HG03571 (cell line): ENCODE measurements at regions not wholly inside any gene's neighbourhood (a gene's known extent, or its start where the extent isn't known, plus 50 kb on each side); places are given as distances from the start of the nearest gene placed in this dataset.
"Not testable (repeated sequence)": the region's sequence is repeated elsewhere in the genome, so short reads cannot be mapped to it uniquely, and the experiment has no call there.

Experiments
- ATAC-seq: cut with Tn5 transposase; IDR thresholded peaks from one replicate; pipeline ENCODE4 v1.9.1; 2021; ENCODE audit not compliant: unreplicated experiment

DNA sequence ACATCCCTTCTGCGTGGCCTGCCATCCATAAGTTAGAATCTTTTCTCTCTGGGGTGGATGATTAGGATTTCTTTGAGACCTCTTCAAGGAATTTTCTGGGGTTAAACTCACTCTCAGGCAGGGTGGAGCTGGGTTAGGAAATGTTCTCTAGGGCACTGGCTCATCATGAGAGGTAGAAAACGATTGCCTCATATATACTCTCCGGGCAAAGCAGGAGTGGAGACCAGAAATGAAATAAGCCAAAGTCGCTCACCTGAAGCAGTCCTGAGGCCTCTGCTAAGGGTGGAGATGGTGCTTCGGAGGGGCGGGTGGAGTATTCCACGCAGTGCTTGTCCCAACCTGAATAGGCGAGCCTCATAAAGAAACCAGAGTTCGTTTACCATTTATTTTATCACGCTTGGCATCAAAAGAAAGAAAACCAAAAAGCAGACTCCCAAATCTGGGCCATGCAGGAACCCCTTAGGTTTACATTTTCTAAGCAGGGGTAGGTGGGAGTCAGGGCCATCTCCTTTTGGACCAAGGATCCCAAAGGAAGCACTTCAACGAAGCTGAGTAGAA is 249.3 kb upstream of the MEIS1 start:
- ATAC-seq: no peak

DNA sequence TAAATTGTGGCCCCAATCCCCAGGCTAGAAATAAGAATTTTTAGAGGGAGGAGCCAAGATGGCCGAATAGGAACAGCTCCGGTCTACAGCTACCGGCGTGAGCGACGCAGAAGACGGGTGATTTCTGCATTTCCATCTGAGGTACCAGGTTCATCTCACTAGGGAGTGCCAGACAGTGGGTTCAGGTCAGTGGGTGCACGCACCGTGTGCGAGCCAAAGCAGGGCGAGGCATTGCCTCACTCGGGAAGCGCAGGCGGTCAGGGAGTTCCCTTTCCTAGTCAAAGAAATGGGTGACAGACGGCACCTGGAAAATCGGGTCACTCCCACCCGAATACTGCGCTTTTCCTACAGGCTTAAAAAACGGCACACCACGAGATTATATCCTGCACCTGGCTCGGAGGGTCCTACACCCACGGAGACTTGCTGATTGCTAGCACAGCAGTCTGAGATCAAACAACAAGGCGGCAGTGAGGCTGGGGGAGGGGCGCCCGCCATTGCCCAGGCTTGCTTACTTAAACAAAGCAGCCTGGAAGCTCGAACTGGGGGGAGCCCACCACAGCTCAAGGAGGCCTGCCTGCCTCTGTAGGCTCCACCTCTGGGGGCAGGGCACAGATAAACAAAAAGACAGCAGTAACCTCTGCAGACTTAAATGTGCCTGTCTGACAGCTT is 257.7 kb upstream of the MEIS1 start:
- not testable (repeated sequence) for ATAC-seq

DNA sequence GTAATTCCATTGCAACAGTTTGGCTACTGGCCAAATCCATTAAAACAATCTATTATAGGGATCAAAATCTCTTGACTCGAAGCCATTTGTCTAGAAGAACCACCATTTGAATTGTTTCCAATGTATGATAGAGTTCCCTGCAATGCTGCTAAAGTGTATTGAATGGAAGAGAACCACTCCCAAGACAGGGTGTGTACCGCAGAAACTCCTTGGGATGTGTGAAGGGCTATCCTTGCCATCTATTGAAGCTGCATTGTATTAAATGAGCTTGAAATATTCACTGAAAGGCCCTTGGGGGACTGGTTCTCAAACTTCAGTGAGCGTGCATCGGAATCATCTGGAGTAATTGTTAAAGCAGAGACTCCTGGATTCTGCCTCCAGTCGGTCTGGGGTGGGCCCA is 260.4 kb upstream of the MEIS1 start:
- no peak for ATAC-seq

DNA sequence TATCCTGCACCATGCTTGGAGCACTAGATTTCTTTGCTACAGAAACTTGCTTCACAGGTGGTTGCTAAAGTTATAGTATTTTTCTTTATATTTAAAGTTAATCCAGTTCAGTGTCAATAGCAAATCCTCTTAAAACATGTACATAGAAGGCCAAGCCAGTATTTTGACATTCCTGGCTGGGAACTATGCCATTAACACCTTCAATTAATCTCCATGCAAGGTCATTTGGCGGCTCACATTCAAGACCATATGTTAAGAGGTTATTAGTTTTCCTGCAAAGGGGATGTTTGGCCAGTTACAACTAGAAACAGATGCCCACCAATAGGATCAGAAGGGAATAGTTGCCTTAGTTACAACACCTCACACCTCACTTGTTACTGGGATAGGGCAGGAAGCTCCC is 261.3 kb upstream of the MEIS1 start:
- ATAC-seq: no peak

DNA sequence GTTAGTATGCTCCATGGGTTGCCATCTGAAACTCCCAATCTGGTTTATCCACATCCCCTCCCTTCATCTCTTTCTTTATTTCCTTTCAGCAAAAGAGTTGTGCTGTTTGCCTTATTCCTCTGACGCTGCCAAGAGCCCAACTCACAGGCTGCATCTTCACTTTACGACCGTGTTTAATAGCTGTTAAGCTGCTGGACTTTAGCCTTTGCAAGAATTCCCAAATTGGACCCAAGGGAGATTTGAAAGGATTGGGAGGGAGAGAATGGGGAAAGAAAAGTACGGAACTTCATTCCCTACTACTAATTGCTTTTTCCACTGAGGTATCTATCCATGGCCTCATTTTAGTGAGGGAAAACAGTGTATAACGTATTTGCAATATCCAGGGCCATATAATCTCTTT is 263.4 kb upstream of the MEIS1 start:
- no peak for ATAC-seq

DNA sequence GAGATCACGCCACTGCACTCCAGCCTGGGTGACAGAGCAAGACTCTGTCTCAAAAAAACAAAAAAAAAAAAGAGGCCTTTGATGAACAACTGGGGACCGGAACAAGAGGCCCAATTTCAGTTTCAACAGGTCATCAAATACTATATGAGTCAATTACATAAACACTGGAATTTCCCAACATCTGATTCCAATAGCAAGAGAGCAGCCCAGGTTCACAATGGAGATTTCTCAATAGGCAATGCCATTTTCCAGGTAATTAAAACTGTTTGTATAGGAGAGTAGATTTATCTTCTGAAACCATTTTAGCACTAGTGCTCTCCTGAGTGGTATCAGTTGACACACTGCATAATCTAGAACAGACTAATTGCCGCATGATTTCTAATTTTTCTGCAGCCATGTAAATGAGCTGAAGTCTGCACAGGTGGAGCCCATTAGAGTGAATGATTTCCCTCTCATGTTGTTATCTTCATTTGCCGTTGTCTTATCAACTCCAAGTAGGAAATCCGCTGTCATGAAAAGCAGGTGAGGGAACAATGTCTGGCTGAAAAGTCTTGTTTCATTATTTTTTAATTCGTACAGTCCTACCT is 264.1 kb upstream of the MEIS1 start:
- no peak for ATAC-seq

DNA sequence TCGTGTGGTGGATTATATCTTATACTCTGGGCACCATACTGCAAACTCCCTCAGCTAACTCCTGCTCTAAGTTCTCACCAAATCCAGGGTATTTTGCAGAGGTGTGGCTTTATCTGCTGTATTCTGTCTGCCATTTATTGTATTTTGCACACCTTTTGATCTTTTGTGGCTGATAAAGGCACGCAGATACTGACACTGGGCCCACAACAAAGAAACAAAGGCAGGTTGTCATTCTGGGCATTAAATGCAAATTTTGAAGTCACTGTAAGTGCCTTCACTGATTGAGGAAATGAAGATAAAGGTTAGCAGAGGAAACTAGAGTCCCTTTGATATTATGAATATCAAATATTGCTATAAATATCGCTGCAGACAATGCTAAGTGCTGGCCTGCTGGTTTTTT is 265.8 kb upstream of the MEIS1 start:
- ATAC-seq: no peak

DNA sequence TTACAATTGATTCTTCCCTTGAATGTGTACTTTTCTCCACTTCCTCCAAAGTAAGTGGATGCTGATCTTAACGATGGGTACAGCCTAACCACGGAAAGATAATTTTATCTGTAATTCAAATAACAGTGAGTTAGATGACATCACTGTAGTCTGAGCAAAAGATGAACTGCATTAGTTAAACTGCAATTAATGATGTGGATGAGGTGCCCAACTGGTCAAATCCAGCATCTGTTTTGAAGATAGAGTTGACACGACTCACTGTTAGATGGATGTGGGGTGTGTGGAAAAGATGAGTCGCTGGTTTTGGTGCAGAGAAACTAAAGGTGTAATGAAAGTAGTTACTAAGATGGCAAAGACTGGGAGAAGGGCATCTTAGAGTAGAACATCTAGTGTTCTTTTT is 270.5 kb upstream of the MEIS1 start:
- ATAC-seq: no peak

DNA sequence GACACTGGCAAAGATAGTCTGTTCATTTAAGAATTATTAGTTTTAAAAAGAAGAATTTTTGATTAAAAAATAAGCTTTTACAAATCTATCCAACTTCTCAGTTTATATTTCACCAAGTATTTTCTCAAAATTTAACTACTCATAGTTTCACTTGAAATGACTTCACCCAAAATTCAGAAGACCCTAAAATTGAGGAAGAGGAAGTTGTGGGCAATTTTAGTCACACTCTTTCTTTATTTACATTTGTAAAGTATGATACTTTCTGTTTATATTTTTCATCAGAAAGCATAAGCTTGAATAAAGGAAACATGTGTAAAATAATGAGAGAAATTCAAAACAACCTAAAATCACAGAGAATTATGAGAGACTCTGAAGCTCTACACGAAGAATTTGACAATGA is 278.8 kb upstream of the MEIS1 start:
- ATAC-seq: no peak

DNA sequence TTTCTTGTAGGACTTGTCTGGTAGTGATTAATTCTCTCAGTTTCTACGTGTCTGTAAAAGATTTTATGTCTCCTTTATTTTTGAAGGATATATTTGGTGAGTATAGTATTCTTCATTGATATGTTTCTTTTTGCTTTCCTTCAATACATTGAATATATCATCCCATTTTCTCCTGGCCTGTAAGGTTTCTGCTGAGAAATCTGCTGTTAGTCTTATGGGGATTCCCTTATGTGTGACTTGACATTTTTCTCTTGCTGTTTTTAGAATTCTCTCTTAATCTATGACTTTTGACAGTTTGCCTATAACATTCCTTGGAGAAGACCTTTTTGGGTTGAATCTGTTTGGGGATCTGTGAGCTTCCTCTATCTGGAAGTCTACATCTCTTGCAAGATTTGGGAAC is 281.0 kb upstream of the MEIS1 start:
- no peak for ATAC-seq

DNA sequence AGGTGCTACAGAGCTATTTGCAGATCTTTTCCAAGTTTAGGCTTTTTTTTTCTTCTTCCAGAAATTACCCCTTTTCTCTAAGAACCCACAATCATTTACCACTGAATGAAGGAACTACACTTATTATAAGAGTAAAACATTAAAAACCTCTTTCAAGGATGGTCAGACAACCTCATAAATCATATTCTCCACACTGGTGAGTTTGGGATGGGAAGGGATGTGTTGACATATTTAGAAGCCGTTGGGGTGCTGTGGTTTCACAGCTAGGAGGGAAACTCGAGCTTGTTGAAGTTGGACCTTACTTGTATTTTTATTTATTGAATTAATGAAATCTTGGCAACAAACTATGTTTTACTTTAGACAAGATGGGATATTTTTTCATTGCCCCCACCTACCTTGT is 289.4 kb upstream of the MEIS1 start:
- no peak for ATAC-seq

DNA sequence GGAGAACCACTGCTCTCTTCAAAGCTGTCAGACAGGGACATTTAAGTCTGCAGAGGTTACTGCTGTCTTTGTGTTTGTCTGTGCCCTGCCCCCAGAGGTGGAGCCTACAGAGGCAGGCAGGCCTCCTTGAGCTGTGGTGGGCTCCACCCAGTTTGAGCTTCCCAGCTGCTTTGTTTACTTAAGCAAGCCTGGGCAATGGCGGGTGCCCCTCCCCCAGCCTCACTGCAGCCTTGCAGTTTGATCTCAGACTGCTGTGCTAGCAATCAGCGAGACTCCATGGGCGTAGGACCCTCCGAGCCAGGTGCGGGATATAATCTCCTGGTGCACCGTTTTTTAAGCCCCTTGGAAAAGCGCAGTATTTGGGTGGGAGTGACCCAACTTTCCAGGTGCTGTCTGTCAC is 290.6 kb upstream of the MEIS1 start:
- not testable (repeated sequence) for ATAC-seq

DNA sequence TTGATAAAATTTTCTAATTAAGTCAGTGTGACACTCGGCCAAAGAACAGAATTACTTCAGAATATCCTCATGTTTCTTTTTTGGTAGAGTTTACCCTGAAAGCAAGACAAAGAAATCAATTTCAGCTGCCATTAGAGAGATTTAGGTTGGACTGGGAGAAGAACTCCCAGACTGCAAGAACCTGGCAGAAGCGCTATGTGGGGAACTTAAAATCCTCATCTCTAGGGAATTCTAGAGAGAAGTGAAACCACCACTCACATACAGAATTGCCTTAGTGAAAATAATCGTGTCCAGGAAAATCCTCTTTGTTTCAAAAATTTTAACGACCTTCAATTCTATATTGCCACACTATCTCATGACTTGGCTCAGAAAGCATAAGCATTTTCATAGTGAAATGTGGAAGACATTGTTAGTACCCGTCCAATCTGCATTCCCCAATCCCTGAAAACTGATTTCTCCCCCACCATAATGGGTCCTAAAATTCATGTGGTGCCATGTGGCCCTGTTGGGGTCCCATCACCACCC is 297.3 kb upstream of the MEIS1 start:
- no peak for ATAC-seq

DNA sequence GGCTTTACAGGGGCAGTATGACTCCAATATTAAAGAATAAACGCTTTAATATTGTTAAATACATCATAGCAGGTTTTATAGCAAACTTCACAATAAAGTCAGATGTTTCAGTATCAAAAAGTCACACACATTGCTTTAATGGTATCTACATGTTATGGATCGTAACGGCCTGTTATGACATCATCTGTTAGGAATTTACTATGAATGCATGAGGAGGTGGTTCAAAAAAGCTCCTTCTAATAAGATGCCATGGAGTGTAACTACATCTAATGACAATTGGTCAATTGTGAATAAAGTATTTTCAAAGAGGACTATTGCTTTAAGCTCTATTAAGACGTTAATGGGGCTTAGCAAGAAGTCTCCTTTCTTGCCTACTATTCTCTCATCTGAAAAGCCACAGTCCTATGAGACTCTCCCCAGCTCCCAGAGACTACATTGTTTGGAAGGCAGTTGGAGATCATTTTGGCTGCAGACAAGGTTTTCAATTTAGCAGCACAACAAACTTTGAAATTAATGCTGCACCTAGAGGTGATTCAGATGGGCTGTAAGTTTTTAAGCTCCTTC is 300.7 kb upstream of the MEIS1 start:
- no peak for ATAC-seq

DNA sequence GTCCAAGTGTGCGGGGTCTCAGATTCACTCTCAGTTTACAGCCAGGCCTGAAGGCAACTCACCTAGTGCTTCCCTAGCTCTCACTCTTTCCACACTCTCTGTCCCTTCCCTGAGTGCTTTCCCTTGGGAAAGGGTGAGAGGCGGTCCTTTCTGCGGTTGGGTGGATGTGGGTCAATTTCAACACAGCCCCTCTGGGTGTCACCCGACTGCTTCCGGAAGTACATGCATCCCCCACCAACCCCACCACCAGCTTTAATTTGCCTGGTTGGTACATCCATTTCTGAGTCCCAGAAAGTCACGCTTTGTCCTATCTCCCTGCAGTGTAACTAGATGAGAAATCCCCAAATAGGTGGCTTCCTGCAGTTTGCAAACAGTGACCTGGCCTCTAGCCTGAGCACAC is 307.3 kb upstream of the MEIS1 start:
- ATAC-seq: no peak

DNA sequence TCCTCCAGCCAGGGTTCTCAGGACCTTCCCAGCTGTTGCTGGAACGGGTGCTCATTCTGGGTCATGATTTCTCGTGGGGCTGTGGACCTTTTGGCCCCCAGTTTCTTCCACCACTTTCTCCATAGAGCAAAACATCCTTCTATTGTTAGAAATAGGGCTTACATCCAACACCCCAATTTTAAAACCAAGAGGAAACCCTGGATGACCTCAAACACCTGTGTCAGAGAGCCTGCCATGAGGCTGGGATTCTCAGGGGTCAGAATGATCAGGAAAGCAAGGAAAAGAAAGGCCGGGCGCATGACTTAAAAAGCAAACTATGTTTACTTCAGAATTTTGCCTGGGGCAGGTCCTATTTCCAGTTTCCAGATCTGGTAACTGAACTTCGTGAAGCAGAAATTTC is 307.9 kb upstream of the MEIS1 start:
- no peak for ATAC-seq

DNA sequence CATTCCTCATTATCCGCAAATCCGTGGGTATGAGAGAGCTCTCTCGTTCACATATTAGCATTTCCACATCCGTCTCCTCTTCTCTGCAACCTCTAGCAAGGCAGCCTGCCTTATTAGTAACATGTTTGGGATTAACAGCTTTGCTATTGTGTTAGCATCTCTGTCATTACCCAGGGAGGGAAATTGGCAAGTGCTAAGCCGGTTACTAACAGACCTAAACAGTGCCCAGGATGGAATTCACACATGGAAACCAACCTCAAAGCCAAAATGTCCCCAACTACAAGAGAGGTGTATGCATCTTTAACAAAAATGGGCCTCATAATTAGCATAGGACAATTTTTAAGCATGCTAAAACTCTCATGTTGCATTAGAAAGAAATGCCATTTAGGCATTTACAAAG is 309.0 kb upstream of the MEIS1 start:
- ATAC-seq: no peak

DNA sequence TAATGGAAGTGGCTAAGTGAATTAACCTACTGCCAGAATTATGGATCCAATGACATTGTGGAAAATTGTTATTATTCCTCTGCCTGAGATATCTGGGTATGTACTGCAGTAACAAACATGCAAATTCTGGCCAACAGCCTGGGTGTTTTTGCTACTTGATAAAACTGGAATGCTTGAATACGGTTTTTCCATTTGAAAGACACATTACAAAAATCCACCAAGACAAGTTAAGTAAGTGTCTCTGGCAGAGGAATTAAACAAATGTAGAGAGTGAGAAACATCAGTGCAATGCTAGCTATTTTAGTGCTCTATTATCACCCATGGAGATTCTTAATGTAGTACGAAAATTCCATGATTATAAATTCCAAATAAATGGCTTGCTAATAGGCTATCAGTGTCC is 312.4 kb upstream of the MEIS1 start:
- no peak for ATAC-seq

DNA sequence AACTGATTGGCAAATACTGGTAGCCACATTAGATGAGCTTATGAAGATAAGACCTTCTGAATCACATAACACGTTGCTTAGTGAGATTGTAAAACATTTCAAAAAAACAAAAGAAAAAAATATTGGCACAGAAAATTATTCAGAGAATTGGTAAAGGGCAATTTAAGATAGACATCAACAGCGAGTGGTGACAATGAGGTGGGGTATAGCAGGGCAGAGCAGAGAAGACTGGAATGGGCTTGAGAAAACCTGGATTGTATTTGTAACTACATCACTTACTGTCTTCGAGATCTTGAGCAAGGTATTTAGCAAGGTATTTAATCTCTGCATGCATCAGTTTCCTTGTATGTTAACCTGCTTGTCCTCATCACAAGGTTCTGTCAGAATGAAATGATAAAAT is 313.0 kb upstream of the MEIS1 start:
- no peak for ATAC-seq

DNA sequence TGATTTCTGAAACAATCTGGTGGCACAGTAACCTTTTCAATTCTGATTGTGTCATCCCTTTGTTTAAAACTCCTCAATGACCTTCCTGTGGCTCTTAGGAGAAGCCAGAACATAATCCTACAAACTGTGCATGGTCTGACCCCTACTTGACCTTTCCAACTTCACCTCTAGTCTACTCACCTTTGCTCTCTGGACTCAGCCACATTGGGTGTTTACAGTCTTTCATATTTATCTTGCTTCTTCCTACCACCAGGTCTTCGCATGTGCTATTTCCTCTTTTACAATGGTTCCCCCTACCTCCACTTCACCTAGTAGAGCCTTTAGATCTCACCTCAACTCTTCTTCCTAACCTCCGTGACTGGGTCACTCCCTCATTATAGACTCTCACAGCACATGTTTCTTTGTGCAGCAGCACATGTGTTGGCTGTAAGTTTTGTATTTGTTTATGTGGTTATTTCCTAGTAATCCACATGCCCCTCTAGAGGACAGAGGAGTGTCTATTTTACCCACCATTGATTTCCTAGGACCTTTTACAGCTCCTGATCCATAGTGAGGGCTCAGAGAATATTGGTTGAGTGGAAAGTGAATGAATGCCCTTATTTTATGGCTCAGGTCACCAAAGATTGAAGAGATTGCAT is 320.8 kb upstream of the MEIS1 start:
- no peak for ATAC-seq

DNA sequence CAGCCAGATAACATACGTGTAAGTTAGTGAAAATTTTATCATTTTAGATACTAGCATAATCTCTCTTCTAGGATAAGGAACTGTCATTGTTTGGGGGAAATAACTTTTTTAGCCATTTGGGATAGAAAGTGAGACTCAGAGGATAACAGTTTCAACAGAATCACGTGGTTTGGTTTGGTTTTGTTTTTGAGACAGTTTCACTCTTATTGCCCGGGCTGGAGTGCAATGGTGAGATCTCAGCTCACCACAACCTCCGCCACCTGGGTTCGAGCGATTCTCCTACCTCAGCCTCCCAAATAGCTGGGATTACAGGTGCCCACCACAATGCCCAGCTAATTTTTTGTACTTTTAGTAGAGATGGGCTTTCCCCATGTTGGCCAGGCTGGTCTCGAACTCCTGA is 323.2 kb upstream of the MEIS1 start:
- no peak for ATAC-seq

DNA sequence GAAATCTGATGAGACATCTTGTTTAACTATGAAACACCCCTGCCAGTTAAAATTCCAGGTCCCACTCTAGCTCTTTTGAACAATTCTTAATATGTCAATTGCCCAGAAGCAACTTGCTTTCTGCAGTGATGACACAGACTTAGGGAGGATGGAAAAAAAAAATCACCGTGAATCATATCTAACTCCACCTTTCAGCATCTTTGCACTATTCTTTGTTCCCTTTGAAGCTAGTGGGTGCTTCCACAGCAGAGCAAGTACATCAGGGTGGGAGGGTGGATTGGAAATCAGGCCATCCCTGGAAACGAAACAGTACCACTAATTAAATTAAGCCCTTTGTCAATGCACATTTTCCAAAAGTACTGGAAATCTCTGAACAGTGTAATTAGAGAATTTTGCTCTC is 324.3 kb upstream of the MEIS1 start:
- ATAC-seq: no peak
